NCI-H748 (cell line): ENCODE measurements at regions not wholly inside any gene's neighbourhood (a gene's known extent, or its start where the extent isn't known, plus 50 kb on each side); places are given as distances from the start of the nearest gene placed in this dataset.
A peak's percentile ranks its signal among the peaks of the same experiment; 100 is the strongest.
"Not testable (repeated sequence)": the region's sequence is repeated elsewhere in the genome, so short reads cannot be mapped to it uniquely, and the experiment has no call there.

Experiments
- DNase-seq: peaks from one replicate; lab custom pipeline; 2025; ENCODE audit not compliant: unreplicated experiment; lab: John Stamatoyannopoulos, UW

DNA sequence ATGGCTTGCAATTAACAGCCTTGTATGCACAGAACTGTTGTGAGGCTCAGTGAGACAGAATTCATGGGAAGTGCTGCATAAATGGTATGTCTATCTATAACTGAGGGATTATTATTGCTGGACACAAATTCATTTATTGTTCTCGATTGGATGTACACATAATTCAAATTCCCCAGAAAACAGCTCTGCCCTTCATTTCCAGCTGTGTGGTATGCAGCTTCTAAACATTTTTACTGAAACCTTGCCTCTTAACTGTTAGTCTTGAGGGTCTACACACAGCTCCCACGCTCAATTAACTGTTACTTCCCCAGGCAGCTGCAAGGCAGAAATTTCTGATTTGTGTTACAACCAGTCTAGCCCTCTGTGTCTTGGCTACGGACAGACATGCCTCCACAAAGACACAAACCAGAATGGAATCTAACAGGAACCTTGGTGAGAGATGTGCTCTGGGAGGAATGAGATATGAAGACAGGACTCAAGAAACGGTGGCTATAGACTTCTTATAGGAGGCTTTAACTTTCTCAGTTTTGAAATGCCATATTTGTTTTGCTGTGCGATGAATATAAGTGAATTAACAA, 139.7 kb upstream of the TBL1XR1 start:
- no peak for DNase-seq

DNA sequence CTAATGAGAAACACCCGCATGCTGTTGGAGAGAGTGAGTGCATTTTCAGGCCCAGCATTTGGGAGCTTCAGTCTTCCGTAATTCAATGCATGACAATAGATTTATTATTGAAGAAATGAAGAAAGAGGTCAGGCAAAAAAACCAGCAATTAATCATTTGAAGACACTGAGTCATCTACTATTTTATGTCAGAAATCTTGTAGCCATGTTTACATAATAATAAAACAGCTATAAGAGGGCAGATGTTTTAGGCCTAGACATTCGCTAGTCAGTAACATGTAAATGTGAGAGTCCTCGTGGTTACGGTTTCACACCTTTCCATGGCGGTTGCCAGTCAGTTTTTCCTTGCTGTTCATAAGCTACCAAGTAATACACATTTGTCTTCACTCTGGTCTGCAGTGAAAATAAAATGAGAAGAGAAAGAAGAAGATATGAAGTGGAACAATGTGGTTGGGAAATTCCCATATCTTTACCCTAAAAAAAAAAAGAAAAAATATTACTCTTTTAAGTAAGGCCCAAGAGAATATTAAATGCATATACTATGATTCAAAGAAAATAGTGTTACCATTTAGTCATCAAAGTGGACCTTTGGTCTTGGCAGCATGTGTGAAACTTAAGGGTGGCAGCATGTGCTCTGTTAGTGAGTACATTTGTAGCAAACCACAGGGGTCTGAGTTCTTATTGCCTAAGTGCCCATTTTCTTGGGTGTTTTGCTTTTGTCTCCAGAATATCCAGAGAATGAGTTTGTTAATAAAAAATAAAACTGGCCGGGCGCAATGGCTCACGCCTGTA, 140.5 kb upstream of the TBL1XR1 start:
- no peak for DNase-seq

DNA sequence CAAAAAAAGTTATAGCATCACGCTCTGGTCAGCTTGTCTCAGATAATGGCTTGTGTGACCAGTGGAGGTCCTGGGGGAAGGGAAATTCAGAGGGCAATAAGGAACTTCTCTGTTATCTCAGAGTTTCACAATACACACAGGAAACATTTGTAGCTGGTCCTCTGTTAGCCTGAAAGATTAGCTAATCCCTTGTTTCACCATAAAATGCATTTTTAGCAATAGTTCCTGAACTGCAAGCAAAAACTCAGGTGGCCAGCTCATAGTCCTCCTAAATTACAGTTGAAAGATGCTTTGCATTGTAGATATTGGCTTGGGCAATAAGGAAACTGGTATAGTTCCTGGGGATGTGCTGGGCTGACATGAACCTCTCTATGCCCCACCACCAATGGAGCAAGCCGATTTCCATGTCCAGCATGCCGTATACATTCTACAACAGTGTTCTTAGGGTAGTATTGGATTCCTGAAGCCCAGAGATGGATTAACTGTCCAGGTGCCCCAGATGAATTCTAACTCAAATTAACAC, 141.5 kb upstream of the TBL1XR1 start:
- no peak for DNase-seq

DNA sequence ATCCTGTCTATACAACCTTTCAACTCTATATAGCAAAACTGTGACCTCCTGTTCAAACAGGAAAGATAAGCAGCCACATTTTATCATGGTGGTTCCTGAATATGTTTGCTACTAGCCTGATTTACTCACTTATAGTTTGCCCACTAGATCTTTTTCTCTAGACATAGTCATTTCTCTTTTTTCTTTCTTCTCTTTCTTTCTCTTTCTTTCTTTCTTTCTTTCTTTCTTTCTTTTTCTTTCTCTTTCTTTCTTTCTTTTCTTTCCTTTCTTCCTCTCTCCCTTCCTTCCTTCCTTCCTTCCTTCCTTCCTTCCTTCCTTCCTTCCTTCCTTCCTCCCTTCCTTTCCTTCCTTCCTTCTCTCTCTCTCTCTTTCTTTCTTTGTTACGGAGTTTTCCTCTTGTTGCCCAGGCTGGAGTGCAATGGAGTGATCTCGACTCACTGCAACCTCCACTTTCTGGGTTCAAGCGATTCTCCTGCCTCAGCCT, 142.0 kb upstream of the TBL1XR1 start:
- DNase-seq: not testable (repeated sequence)

DNA sequence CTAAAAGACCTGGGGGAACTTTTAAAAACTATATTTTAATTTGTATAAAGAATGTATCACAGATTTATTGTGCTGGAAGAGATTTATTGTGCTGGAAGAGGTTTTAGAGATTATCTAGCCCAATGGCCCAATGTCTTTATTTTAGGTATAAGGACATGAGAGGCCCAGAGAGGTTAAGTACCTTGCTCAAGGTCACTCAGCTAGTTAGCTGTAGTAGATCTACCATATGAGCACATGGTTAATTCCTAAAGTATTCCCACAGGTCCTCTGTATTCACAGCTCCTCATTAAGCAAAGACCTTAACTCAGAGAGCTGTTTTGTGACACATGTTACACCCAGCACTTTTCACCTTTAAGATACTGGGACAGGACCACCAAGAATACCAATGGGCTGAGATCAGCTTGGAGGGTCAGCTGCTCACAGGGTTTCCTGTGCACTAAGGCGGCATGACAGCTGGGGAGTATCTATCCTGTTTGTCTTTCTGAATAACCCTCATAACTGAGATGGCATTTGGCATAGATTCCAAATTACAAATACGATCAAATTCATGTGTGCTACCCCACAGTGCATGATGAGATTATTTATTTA, 143.1 kb upstream of the TBL1XR1 start:
- no peak for DNase-seq

DNA sequence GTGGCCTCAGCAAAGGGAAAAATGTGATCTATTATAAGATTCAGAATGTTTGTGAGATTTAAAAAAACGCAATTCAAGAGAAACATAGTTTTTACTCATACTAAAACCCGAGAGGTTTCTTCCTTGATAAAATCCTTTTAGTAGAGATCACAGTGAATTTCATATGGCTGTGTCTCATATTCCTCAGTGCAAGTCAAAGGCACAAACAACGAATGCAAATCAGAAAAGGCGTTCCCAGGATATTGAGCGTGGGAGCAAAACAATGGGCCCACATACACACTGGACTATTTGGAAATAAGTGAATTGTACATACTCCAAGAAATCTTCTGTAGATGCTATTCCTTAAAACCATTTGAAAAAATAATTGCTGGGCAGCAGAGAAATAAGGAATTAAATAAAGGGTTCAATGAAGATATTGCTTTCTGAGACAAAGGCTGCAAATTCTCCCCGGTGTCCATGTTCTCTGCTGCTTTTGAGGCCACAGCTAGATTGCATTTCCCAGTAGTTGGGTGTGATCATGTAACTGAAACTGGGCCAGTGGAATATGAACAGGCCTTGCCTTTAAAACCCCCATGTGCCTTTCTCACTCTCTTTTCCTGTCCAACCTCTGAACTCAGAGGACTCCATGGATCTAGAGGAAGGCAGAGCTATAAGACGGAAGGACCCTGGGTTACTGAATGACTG, 144.6 kb upstream of the TBL1XR1 start:
- DNase-seq: no peak

DNA sequence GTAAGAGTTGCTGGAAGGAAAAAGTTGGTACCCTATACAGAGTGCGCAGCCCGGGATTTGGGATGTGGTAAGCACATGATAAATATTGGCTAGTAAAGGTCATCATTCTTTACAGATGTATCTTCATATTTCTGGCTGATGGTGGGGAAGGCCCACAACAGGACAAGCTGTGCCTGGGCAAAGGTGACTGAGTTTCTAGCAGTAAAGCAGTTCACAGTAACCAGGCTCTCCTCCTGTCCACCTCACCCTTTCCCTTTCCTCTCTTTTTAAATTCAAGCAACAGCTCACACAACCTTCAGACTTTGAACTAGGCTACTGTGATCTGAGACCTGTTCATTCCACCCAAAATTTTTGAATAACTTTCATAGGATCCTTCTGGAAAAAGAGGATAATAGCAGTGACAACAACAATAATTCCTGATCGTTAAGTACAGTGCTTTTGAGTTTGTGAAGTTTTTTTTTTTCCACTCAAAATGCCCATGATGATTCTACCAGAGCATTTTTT, 145.9 kb upstream of the TBL1XR1 start:
- no peak for DNase-seq

DNA sequence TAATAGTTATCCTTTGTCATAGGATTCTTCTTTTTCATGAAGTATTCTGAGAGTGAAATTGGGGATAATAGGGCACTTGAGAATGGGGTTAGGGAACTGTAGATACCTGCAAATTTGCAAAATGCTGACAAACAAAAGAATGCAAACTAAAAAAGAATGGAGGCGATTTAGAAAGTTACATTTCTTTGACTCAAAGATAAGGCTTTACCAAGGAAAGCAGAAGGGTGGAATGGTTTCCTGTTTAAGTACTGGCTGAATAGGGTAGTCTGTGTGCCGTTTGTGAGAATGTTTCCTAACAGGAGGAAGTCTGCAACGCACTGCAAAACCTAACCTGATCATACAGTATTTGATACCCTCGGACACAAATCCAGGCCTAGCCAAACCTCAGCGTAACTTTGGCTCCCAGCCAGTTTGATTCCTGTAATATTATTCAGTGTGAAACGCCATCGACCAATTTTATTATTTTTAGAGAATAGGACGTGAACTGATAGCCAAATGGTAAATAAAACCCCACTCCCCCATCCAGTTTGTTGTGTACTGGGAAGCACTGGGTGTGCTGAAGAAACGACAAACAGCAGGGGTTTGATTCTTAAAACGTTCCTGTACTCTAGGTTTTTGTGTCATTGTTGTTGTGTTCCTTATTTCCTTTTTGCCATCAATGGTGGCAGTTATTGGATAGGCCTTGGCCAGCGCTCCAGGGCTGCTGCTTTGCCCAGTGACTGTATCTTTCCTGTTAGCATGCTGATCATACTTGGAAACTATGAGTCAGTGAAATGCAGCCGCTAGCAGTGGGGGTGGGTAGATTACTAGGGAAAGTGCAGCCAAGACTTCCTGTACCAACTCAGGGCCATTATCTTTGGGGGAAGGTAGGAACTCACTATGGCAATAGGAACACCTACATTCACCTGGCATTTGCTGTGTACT, 148.0 kb upstream of the TBL1XR1 start:
- DNase-seq: peak; percentile 44

DNA sequence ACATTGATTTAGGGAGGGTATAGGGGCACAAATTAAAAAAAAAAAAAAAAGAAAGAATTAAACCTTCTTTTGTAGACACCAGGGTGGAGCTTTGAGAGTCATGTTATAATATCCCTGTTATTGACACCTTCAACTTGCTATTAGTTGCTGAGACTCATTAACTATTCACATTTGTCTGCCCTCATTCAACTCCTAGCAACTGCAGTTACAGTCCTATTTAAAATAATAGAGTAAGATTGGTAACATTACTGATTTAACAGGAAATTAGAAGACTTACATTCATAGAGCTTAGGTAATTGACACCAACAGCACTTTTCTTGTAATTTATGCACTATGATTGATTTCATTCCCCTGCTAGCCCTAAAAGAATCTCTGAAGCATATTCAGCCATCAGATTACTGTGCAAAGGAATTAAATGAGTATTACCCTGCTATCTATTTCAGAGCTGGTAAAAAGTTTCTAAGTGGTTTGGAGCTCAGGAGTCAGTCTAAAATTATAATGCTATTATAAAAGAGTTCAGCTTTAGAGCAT, 148.8 kb upstream of the TBL1XR1 start:
- no peak for DNase-seq

DNA sequence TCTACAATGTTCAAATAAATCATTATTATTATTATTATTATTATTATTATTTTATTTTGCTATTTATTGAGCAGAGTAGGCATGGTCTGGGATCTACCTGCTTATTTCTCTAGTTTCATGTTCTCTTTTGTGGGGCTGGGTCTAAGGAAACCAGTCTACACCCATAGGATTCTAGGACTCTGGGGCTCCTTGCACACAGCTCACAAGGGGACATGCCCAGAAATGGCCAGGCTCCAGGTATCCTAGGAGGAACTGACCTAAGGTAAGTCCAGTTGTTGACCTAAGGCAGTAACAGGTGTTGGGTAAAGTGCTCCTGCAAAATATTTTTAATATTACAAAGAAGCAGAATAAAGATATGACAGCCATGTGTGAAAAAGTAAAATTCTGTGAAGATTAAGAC, 149.6 kb upstream of the TBL1XR1 start:
- no peak for DNase-seq

DNA sequence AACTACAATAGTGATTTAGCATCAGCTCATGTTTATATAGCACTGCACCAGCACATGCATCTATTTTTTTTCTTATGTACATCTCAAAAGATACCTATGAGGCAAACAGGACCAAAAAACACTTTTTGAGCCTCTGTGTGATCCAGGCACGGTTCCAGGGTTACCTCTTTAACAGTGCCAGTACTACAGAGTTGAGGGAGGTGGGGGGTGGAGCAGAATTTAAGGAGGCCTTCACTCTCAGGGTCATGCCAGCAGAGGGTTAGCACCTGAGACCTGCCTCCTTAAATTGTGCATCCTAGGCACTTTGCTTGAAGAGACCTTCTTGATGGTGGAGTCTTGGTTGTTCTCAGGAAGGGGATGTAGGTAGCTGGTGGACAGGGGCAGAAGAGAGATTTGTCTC, 150.3 kb upstream of the TBL1XR1 start:
- no peak for DNase-seq

DNA sequence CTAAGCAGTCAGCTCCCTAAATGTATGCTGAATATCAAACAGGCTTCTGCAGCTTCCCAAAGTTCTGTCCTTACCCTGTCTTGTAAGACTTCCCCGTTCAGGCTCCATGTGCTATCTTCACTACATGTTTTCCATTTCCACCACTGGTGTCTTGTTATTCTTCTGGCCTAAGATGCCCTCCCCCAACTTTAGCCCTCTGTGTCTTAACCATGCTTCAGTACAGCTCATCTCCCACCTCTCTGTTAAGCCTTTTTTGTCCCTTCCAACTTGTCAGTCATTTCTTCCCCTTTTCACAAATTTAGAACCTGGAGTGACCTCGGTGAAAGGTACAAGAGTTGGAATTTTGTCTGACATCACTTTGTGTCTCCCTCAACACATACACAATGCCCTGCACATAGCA, 151.7 kb upstream of the TBL1XR1 start:
- no peak for DNase-seq

DNA sequence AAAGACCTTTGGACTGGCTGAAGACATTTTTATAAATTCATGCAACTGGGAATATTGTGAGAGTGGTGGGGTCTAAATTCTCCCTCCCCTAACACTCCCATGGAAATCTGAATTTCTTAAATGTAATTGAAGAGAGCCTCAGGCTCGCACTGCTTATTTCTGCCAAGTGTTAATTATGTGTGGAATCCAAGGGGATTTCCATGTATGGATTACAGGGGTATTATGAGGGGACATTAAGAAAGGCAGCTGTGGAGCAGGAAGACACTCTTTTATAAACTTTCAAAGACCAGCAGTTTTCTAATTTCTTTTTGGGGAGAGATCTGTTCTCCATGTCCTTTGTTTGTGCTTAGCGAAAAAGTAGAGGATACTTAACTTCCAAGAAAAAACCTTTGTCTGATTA, 152.1 kb upstream of the TBL1XR1 start:
- DNase-seq: no peak

DNA sequence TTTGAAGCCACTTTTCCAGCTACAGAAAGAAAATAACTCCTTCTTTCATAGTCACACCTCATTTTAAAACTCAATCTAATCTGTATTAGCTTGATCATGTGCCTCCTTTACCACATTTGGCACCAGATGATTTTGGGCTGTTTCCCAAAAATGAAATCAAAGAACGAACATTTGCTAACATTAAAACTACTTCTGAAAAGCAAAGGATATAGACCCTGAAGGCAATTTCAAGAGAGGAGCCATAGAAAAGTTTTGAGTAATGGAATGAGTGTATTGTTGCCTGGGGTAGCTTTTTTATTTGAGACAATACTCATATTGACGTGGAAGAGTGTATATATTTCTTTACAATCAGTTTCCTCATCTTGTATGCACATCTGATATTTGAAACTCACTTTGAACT, 152.8 kb upstream of the TBL1XR1 start:
- DNase-seq: no peak

DNA sequence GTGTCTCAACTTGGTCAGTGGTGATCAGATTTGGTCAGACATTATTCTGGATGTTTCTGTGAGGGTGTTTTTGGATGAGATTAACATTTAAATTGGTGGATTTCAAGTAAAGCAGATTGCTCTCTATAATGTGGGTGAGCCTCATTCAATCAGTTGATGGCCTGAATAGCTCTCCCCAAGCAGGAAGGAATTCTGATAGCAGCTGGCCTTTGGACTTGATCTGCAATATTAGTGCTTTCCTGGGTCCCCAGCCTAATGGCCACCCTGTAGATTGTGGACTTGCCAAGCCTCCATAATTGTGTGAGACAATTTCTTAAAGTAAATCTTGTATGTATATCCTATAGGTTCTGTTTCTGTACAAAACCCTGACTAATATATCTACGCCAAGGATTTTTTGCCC, 153.9 kb upstream of the TBL1XR1 start:
- DNase-seq: no peak

DNA sequence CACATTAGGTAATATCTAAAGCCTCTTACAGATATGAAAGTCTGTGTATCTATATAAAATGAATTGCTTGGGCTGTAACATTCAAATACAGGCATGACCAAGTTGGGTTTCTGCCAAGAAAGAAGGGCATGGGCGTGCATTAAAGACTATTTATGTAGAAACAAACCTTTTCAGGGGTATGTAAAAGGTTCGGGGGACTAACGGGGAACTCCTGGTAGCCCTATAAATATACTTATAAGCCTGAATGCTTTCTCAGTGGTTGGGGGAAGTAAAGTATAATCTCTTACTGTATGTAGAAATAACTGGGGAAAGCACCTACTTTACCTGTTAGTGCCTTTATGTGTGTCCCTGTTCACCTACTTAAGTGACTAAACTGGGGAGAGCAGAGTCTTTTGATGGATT, 154.5 kb upstream of the TBL1XR1 start:
- no peak for DNase-seq

DNA sequence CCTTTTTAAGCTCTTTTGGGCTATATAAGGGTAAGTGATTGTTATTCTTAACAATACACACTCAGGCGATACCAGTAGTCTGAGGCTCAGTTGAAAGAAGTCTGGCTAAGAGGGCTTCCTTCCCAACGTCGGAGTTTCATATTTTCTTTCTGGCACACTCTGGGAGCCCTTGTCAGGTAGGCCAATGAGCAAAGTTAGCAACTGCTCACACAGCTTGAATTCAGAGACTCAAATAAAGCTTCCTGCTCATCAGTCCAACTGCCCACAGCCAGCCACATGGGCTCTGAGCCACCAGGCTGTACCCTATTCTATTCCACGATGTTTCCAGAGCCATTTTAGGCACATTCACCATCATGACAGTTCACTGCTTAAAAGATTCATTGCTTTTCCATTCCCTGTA, 155.1 kb upstream of the TBL1XR1 start:
- DNase-seq: no peak

DNA sequence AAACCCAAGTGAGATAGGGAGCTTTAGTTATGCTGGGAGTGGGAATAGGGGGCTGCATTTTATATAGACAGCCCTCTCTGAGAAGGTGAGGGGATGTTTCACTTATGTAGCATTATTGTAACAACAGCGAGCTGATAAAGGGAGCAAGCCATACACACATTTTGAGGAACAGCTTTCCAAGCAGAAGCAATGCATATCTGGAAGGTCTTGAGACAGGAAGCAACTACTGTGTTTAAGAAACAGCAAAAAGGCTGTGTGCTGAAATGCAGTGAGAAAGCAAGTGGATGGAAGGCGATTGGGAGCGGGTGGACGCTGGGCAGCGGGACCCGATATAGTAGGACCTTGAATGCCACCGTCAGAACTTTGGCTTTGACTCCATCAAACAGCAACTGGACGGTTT, 155.9 kb upstream of the TBL1XR1 start:
- DNase-seq: no peak

DNA sequence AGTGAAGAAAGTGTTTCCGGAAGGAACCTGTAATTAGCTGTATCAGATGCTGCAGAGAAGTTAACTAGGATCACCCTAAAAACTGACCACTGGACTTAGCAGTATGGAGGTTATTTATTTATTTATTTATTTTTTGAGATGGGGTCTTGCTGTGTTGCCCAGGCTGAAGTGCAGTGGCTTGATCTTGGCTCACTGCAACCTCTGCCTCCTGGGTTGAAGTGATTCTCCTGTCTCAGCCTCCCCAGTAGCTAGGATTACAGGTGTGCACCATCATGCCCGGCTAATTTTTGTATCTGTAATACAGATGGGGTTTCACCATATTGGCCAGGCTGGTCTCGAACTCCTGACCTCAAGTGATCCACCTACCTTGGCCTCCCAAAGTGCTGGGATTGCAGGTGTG, 156.6 kb upstream of the TBL1XR1 start:
- DNase-seq: not testable (repeated sequence)

DNA sequence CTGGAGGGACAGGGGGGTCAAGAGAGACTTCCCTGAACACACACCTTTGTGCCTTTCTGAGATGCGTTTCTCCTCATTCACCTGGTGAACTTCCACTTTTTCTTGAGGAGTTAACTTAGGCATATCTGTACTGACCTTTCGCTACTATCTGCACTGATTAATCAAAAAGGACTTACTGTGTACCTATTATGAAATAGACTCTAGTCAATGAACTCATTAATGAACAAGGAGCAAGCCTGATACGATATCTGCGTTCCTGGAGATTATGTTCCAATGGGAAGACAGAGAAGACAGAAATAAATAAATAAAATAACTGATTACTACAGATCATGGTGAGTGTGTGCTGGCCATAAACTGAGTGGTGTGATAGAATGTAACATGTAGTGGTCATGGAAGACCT, 157.2 kb upstream of the TBL1XR1 start:
- DNase-seq: no peak
